ENCODE measurements at regions not wholly inside any gene's neighbourhood (a gene's known extent, or its start where the extent isn't known, plus 50 kb on each side); places are given as distances from the start of the nearest gene placed in this dataset.

- TF ChIP-seq ZFX (IDR thresholded peaks at IDR 0.05) (no peak), CTCF (conservative IDR thresholded peaks at IDR 0.05) (no peak)
- H3K27ac ChIP-seq: no peak overlapping the region
Measured at GRCh38 chr16:55042556-55043432, 112.1 kb downstream of the IRX5 start.

- no peak overlapping the region for H3K27ac ChIP-seq
- TF ChIP-seq ZFX (IDR thresholded peaks at IDR 0.05): no peak
- TF ChIP-seq CTCF (conservative IDR thresholded peaks at IDR 0.05): no peak
Measured at GRCh38 chr16:55043499-55043898, 112.8 kb downstream of the IRX5 start.

- no peak overlapping the region for H3K27ac ChIP-seq
- no peak for TF ChIP-seq ZFX (IDR thresholded peaks at IDR 0.05)
- TF ChIP-seq CTCF (conservative IDR thresholded peaks at IDR 0.05): no peak
Measured at GRCh38 chr16:55044201-55044975, 113.7 kb downstream of the IRX5 start.

GRCh38 chr16:55045329-55045728 lies 114.7 kb downstream of the IRX5 start:
- no peak overlapping the region for H3K27ac ChIP-seq
- TF ChIP-seq CTCF (conservative IDR thresholded peaks at IDR 0.05): no peak
- TF ChIP-seq ZFX (IDR thresholded peaks at IDR 0.05): no peak

- TF ChIP-seq ZFX (IDR thresholded peaks at IDR 0.05) (no peak), CTCF (conservative IDR thresholded peaks at IDR 0.05) (no peak)
- H3K27ac ChIP-seq: no peak overlapping the region
Measured at GRCh38 chr16:55045756-55046460, 115.2 kb downstream of the IRX5 start.

- no peak for TF ChIP-seq CTCF (conservative IDR thresholded peaks at IDR 0.05)
- TF ChIP-seq ZFX (IDR thresholded peaks at IDR 0.05): no peak
- no peak overlapping the region for H3K27ac ChIP-seq
Measured at GRCh38 chr16:55046513-55046912, 115.8 kb downstream of the IRX5 start.
